ENCODE measurements at regions not wholly inside any gene's neighbourhood (a gene's known extent, or its start where the extent isn't known, plus 50 kb on each side); places are given as distances from the start of the nearest gene placed in this dataset.
"Not testable (repeated sequence)": the region's sequence is repeated elsewhere in the genome, so short reads cannot be mapped to it uniquely, and the experiment has no call there.

DNA sequence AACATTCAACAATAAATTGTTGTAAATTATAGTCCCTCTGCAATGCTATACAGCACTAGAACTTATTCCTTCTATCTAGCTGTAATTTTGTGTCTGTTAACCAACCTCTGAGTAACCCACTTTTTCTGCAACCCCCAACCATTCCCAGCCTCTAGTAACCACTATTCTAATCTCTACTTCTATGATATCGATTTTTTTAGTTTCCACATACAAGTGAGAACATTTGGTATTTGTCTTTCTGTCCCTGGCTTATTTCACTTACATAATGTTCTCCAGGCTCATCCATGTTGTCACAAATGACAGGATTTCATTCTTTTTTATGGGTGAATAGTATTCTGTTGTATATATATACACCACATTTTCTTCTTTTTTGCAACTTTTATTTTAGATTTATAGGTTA, 147.6 kb downstream of the MAIP1 start:
- DNase-seq (ENCODE audit: low spot score): no peak

DNA sequence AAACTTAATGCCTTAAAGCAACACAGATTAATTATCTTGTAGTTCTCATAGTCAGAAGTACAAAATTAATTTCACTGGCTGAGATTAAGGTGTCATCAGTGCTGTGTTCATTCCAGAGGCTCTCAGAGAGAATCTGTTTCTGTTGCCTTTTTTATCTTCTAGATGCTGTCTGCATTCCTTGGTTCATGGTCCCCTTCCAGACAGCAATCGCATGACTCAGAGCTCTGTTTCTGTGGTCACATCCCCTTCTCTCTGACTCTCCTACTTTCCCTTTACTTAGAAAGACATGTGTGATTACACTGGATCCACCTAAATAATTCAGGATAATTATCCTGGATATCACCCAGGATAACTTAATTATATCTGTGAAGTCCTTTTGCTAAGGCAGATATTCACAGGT, 148.6 kb downstream of the MAIP1 start:
- DNase-seq (ENCODE audit: low spot score): no peak

DNA sequence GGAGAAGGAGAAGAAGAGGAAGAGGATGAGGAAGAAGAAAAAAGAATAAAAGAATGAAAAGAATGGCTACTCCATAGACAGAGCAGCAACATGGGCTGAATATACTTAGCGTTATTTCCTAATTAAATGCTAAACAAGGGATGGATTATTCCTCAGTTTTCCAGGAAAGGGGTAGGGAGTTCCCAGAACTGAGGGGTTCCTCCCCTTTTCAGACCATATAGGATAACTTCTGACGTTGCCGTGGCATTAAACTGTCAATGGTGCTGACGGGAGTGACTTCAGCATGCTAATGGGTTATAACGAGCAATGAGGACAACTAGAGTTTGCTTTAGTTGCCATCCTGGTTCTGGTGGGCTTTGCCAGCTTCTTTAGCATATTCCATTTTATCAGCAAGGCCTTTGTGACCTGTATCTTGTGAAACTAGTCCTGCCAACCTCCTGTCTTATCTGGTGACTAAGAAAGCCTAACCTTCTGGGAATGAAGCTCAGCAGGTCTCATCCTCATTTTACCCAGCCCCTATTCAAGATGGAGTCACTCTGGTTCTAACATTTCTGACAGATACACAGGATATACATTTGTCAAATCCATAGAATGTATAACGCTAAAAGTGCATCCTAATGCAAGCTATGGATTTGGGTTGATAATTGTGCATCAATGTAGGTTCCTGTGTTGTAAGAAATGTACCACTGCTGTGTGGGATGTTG, 152.3 kb downstream of the MAIP1 start:
- no peak for DNase-seq (ENCODE audit: low spot score)

DNA sequence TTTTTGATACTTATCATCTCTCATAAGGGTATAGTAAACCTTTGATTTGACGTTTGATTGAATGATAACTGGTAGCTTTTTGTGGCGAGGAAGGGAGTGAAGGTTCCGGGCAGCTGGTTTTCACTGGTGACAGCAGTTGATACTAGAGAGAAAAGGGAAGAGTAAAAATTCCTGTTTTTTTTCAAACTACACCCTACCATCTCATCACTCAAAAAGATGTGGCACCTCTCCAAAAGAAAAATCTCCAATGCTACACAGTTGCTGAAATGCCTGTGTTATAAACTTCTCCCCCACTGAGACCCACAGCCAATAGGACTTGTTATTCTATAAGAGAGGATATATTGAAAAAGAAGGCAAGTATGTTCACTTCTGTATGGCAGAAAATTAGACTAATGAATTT, 154.0 kb downstream of the MAIP1 start:
- no peak for DNase-seq (ENCODE audit: low spot score)

DNA sequence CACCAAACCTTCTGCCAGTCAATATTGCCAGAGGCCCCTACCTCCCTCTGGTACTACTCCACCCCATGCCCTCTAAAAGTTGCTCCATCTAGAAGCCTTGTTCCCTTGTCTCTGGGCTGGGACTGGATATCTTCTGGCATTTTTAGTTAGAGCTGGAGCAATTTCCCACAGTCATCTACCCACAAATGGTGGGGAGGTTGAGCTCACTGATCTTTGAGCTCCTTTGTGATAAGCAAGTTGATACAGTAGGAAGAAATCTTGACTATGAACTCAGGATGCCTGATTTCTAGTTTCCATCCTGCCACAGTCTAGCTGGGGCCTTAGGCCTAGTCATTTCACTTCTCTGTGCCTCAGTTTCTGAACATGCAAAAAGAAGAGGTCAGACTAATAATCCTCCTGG, 155.0 kb downstream of the MAIP1 start:
- no peak for DNase-seq (ENCODE audit: low spot score)

DNA sequence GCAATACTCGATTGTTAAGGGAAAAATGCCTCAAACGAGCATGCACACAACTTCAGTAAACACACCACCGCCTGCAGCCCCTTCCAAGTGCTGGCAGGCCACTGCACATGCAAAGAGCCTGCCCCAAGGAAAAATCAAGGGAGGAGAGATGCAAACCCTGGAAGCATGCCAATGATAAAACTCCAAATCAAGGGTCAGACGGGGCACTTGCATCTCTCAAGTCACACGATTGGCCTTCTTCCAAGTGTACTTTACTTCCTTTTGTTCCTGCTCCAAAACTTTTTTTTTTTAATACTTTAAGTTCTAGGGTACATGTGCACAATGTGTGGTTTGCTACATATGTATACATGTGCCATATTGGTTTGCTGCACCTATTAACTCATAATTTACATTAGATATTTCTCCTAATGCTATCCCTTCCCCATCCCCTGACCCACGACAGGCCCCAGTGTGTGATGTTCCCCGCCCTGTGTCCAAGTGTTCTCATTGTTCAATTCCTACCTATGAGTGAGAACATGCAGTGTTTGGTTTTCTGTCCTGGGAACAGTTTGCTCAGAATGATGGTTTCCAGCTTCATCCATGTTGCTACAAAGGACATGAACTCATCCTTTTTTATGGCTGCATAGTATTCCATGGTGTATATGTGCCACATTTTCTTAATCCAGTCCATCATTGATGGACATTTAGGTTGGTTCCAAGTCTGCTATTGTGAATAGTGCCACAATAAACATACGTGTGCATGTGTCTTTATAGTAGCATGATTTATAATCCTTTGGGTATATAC, 157.8 kb downstream of the MAIP1 start:
- DNase-seq (ENCODE audit: low spot score): not testable (repeated sequence)

DNA sequence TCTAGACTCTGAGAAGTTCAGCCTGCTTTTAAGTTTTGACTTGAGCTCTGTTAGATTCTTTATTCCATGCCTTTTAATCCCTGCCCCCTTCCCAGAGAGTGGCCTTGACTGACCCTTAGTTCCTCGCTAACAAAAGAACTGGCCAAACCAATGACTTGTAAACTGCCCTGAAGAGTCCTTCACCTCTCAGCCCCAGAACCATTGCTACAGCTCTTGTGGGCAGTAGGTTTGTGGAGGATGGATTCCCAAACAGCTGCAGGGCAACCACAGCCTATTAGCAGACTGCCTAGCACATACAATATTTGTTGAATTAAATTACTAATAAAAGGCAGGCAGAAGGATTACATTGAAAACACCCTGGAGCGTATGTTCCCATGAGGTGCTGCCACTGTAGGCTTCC, 163.9 kb downstream of the MAIP1 start:
- no peak for DNase-seq (ENCODE audit: low spot score)

DNA sequence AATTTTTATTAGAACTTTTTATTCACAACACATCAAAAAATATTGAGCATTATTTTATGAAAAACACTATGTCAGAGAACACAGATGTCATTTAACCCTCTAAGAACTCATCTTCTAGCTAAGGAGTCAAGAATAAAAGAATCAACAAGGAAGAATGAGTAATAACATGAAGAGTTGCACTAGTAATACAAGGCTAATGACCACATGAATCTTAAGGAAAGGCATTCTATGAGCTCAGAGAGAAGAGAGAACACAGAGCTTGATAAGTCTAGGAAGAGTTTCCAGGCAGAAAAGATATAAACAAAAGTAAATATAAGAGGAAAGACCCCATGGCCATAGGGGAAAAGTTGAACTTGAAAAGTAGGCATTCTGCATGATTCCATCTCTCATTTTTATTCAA, 166.5 kb downstream of the MAIP1 start:
- no peak for DNase-seq (ENCODE audit: low spot score)

DNA sequence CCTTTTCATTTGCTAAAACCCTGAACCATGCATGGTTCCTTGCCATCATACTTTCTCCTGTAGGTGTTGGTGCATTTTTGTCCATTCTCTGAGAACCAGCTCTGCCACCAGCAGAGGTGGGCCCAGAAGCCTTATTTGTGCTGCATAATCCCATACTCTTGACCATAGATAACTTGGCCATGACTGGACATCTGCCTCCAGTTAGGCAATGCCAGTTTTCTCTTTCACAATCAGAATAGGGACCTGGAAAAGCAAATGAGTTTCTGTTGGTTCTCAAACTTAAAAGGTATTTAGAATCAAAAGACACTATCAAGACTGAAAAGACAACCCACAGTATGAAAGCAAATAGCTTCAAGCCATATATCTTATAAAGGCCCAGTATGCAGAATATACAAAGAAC, 167.3 kb downstream of the MAIP1 start:
- no peak for DNase-seq (ENCODE audit: low spot score)

DNA sequence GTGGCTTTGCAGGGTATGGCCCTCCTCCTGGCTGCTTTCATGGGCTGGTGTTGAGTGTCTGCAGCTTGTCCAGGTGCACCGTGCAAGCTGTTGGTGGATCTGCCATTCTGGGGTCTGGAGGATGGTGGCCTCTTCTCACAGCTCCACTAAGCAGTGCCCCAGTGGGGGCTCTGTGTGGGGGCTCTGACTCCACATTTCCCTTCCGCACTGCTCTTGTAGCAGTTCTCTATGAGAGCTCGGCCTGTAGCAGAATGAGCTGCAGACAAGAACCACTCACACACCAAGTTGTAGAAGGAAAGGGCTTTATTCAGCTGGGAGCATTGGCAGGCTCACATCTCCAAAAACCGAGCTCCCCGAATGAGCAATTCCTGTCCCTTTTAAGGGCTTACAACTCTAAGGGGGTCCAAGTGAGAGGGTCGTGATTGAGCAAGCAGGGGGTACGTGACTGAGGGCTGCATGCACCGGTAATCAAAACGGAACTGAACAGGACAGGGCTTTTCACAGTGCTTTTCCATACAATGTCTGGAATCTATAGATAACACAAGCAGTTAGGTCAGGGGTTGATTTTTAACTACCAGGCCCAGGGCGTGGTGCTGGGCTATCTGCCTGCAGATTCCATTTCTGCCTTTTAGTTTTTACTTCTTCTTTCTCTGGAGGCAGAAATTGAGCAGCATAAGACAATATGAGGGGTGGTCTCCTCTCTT, 169.4 kb downstream of the MAIP1 start:
- not testable (repeated sequence) for DNase-seq (ENCODE audit: low spot score)

DNA sequence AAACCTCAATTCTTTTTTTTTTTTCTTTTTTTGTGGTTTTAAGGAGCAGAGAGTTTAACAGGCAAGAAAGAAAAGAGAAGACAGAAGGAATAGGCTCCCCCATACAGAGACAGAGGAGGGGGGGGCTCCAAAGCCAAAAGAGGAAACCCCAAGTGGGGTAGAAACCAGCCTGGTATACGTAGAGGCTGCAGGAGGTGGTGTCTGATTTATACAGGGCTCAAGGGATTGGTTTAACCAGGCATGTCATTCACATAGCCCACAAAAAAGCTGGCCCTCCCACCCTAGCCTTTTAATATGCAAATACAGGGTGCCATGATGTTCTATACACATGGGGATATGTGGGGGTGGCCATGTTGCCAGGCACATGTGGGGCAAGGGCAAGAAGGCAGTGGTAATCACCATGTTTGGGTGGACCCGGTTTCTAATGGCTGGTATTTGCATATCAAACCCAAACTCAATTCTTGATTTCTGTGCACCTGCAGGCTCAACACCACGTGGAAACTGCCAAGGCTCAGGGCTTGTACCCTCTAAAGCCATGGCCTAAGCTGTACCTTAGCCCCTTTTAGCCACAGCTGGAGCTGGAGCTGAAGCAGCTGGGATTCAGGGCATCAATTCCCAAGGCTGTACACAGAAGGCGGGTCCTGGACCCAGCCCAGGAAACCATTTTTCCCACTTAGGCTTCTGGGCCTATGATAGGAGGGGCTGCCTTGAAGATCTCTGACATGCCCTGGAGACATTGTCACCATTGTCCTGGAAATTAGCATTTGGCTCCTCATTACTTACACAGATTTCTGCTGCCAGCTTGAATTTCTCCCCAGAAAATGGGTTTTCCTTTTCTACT, 170.3 kb downstream of the MAIP1 start:
- no peak for DNase-seq (ENCODE audit: low spot score)

DNA sequence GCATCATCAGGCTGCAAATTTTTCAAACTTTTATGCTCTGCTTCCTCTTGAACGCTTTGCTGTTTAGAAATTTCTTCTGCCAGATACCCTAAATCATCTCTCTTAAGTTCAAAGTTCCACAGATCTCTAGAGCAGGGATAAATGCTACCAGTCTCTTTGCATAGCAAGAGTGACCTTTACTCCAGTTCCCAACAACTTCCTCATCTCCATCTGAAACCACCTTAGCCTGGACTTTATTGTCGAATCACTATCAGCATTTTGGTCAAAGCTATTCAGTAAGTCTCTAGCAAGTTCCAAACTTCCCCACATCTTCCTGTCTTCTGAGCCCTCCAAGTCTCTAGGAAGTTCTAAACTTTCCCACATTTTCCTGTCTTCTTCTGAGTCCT, 170.9 kb downstream of the MAIP1 start:
- DNase-seq (ENCODE audit: low spot score): not testable (repeated sequence)

DNA sequence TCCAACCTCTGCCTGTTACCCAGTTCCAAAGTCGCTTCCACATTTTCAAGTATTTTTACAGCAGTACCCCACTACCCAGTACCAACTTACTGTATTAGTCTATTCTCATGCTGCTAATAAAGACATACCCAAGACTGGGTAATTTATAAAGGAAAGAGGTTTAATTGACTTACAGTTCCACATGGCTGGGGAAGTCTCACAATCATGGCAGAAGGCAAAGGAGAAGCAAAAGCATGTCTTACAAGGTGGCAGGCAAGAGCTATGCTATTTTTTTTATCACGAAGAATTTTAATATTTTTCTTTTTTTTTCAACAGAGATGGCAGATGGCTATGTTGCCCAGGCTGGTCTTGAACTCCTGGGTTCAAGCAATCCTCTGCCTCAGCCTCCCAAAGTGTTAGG, 171.3 kb downstream of the MAIP1 start:
- DNase-seq (ENCODE audit: low spot score): not testable (repeated sequence)

DNA sequence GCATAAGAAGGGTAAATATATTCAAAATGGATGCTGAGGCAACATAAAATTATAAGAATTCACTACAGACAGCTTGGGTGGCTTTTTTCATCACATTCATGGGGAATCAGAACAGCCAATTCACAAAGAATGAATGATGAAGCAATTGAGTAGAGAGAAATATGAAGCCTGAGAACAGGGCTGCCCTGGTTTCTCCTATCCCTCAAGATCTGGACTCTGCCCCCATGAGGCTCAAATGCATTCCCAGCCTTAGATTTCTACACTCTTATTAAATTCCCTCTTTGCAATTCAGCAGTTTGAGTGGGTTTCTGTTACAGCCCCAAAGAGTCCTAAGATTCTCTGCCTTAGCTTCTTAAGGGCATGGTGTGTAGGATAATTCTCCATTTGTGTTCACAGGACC, 172.5 kb downstream of the MAIP1 start:
- no peak for DNase-seq (ENCODE audit: low spot score)

DNA sequence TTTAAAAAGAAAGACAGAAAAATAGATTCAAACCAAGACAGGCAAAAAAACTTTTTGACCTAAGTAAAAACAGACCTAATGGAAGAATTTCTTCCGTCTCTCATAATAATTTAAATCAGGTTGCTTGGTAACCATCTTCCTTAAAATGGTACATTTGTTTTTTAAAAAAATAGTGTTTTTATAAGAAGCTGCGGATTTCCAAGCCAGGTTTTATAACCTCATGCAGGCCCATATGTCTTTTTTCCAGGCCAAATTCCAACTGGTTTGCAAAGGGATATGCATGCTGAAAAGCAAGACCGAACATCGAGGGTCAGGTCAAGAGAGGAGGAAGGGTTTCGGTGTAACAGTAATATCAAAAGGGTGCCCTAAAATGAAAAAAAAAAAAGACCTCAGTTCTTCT, 172.9 kb downstream of the MAIP1 start:
- DNase-seq (ENCODE audit: low spot score): no peak

DNA sequence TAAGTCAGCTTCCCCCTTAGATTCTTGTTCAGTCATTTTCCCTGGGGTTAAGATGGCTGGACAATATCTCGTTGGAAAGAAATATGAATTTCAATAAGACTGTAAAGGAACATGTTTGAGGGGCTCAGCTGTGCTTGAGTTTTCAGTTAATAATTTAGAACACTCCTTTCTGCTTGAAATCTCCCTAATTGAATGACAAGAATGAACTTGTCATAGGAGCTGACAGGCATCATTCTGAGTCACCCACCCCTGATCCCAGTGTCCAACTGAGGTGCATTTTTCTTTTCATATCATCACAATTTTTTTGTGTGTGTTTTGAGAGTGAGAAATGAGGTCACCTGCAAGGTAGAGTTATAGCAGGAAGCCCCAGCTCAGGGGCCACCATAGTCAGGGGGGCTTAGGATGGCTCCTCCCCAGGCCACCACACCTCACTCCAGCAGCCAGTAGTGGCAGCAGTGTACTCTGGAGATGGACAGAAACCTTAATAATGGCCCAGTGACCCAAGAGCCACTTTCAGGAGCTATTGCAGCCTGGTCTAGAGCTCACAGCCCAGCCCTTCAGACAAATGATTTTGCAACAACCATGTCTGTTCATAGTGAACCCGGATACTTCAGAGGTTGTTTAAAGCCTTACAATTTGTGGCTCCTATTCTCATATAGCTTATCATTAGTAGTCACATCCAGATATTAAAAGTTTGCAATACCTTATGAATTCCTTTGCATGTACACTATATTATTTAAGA, 174.5 kb downstream of the MAIP1 start:
- DNase-seq (ENCODE audit: low spot score): no peak

DNA sequence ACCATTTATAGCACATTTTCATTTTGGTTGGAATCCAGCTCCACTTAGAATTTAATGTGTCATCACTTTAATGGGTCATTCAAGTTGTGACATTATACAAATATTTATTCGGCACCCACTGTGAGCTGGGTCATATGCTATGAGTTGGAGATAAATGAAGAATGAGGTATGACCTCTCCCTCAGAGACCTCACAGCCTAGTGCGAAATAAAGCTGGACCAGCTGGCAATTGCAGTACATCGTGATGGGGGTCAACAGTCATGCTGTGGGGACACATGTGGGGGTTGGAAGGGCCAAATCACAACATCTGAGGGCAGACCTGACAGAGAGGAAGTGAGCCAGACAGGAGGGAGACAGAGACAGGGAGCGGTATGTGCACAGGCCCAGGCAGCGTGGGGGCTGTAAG, 175.4 kb downstream of the MAIP1 start:
- DNase-seq (ENCODE audit: low spot score): no peak

DNA sequence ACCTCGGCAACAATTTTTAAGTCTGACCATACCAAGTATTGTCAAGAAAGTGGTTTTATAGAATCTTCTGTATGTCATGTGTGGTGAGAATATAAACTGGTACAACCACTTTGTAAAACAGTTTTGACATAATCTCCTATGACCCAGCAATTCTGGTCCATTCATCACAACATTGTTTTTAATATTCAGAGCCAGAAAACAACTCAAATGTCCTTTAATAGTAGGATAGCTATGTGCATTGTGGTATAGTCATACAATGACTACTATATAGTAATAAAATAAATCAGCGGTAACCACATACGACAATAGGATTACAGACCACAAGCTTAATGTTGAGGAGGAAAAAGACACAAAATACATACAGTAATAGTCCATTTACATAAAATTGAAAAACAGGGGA, 175.2 kb upstream of the SPATS2L start:
- no peak for DNase-seq (ENCODE audit: low spot score)

DNA sequence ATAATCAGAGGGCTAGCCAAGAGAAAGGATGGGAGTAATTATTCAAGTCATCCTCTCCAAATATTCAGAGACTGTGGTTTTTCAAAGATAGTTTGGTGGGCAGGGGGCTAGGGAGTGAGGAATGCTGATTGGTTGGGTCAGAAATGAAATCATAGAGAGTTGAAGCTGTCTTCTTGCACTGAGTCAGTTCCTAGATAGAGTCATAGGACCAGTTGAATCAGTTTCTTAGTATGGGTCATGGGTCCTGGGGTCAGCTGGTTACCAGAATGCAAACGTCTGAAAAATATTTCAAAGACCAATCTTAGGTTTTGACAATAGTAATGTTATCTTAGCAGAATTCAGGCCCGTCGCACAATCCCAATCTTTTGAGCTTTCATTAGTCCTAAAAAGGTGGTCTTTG, 171.4 kb upstream of the SPATS2L start:
- no peak for DNase-seq (ENCODE audit: low spot score)

DNA sequence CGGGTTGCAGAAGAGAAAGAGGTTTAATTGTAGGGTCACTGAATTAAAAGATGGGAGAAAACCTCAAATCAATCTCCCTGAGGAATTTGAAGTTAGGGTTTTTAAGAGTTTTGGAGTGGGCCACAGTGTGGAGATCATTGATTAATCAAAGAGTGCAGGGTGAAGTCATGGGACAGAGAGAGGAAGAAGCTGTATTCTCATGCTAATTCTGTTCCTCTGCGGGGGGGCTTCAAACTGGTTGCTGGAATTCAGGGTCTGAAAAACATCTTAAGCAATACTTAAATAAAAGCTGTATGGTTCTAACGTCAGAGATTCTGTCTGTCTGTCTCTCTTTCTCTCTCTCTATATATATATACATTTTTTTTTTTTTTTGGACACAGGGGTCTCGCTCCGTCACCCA, 169.8 kb upstream of the SPATS2L start:
- no peak for DNase-seq (ENCODE audit: low spot score)

DNA sequence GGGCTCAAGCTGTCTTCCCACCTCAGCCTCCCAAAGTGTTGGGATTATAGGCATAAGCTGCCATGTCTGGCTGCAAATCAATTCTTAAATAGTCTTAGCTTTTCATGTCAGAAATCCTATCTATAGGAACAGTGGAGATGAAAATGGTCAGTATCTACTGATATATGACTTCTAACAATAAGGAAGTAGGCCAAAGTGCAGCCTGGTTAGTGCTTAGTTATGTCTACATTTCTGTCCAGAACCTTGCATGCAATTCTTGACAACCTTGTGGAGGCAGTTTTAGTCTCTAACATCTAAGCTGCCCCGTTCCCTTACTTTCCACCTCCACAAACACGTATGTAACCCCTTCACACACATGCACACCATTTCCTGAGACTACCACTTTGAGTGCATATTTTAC, 169.2 kb upstream of the SPATS2L start:
- no peak for DNase-seq (ENCODE audit: low spot score)

DNA sequence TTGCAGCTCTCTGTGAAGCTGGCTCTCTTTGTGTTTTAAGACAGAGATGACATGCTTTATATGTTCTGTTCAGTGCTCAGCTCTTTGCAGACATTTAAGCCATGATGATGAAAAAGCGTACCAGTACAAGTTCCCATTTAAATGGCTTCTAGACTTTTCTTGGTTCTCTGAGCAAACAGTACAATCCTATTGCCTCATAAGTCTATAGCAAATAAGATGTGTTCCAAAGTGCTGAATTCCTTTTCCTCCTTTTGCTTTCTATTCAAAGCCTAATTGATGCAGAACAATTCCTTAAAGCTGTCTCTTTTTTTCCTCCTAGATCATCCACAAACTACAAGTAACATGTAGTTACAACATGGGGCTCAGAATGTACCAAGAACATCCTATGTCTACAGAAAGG, 168.8 kb upstream of the SPATS2L start:
- no peak for DNase-seq (ENCODE audit: low spot score)

Measured in Ammon's horn (tissue), 1 donor.